GM12873 (cell line): ENCODE measurements at regions not wholly inside any gene's neighbourhood (a gene's known extent, or its start where the extent isn't known, plus 50 kb on each side); places are given as distances from the start of the nearest gene placed in this dataset.

ENCODE experiments used
- TF ChIP-seq, protein P1 (sequence below): IDR thresholded peaks from 2 replicates; pipeline ENCODE4 v1.5.1; 2012; ENCODE audit warnings: low read depth, mild to moderate bottlenecking, moderate library complexity, low read length, control low read depth; ENCODE audit not compliant: insufficient read depth; ENCODE audit errors: missing control alignments

- TF ChIP-seq, protein P1, sequence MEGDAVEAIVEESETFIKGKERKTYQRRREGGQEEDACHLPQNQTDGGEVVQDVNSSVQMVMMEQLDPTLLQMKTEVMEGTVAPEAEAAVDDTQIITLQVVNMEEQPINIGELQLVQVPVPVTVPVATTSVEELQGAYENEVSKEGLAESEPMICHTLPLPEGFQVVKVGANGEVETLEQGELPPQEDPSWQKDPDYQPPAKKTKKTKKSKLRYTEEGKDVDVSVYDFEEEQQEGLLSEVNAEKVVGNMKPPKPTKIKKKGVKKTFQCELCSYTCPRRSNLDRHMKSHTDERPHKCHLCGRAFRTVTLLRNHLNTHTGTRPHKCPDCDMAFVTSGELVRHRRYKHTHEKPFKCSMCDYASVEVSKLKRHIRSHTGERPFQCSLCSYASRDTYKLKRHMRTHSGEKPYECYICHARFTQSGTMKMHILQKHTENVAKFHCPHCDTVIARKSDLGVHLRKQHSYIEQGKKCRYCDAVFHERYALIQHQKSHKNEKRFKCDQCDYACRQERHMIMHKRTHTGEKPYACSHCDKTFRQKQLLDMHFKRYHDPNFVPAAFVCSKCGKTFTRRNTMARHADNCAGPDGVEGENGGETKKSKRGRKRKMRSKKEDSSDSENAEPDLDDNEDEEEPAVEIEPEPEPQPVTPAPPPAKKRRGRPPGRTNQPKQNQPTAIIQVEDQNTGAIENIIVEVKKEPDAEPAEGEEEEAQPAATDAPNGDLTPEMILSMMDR = no peak
These were observed 330.4 kb upstream of the BRINP3 start for GRCh38 chr1:190808035-190808434.

- TF ChIP-seq, protein P1 = no peak
These were observed 331.6 kb upstream of the BRINP3 start for GRCh38 chr1:190809312-190809711.

DNA sequence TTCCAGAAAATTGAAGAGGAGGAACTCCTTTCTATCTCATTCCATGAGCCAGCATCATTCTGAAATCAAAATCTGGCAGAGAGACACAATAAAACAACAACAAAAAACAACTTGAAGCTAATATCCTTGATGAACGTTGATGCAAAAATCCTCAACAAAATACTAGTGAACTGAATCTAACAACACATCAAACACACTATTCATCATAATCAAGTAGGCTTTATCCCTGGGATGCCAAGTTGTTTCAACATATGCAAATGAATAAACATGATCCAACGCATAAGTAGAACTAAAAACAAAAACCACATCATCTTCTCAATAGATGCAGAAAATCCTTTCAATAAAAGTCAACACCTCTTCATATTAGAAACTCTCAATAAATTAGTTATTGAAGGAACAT is 335.3 kb upstream of the BRINP3 start:
- TF ChIP-seq, protein P1 = no peak

DNA sequence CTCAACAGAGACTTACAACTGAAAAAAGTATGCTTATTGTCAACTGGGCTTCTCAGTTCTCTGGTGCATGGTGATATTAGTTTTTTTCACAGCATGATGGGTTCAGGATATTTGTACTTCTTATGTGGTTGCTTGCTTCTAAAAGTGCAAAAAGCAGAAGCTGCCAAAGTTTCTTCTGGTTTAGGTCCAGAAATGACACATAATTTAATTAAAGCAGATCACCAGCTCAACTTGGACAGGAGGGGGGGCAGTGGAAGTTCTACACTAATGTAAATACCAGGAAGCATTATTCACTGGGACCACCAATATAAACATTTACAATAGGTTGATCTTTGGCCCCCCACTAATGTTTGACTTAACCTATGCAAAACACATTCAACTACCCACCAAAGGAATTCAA is 354.8 kb upstream of the BRINP3 start:
- TF ChIP-seq, protein P1 = no peak

DNA sequence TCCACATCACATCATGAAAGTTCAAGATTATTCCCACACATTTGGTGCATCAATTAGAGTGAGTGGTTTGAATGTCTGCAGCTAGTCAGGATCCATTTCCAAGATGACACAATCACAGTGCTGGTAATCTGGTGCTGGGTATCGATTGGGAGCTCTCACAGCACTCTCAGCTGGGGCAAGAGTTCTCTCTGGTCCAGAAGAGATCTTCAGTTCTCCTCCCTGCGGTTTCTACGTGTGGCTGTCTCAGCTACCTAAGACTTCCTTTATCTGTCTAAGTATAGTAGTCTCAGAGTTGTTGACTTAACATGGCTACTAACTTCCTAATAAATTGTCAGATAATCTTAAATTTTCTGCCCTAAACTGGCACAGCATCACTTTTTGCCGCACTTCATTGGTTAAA is 358.0 kb upstream of the BRINP3 start:
- TF ChIP-seq, protein P1 = no peak

DNA sequence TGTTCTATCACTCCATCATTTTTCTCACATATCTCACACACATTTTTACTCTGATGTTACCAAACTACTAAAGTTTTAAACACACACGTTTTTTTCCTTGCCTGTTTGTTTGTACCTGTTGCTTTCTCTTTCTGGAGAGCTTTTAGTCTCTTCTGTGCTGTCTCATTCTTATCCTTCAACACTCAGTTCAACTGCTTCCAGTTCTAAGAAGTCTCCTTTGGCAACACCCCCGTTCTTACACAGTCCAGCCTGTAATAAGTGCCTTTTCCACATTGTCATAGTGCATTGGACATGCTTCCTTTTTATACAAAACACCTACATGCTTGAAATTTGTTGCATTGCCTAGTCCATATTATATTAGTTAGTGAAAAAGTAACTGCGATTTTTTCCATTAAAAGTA is 360.2 kb upstream of the BRINP3 start:
- TF ChIP-seq, protein P1 = no peak

GRCh38 chr1:190847166-190847565 is 369.5 kb upstream of the BRINP3 start:
- TF ChIP-seq, protein P1 = no peak
